GM18909 (cell line): ENCODE measurements at regions not wholly inside any gene's neighbourhood (a gene's known extent, or its start where the extent isn't known, plus 50 kb on each side); places are given as distances from the start of the nearest gene placed in this dataset.

Source experiments
- ATAC-seq: cut with Tn5 transposase; IDR thresholded peaks from one replicate; pipeline ENCODE4 v1.9.1; 2021; ENCODE audit warnings: mild to moderate bottlenecking; ENCODE audit not compliant: unreplicated experiment, poor library complexity

- ATAC-seq, result no peak
Measured at GRCh38 chr15:31151301-31152233, 50.0 kb upstream of the TRPM1 start.

DNA sequence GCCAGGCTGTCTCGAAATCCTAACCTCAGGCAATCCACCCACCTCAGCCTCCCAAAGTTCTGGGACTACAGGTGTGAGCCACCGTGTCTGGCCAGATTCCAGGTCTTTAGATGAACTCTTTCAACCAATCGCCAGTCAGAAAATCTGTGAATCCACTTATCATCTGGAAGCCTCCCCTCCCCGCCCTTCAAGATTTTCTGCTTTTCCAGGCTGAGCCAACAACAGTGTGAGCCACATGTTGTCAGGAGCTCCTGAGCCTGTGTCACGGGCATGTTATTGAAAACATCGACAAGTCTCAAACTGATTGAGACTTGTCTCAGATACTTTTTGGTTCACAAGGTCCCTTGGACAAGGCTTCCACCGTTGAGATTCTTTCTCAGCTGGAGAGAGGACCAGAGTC is 52.0 kb upstream of the TRPM1 start:
- no peak for ATAC-seq

DNA sequence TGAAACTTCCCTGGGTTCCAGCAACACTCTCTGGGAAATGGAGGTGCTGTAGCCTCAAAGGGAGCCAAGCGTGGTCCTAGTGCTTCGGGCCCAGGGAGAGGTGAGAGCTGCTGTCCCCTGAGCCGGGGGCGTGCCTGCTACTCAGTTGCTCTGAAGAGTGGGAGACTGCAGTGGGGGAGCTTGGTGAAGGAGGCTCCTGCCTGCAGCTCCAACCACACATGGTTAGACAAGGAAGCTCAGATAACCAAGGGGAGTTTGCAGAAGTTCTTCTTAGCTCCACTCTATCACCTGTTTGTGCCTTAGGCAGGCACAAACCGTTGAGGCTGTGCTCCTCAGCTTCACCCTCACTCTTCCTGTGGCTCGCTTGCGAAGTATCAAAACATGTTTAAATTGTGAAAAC is 53.6 kb upstream of the TRPM1 start:
- no peak for ATAC-seq

DNA sequence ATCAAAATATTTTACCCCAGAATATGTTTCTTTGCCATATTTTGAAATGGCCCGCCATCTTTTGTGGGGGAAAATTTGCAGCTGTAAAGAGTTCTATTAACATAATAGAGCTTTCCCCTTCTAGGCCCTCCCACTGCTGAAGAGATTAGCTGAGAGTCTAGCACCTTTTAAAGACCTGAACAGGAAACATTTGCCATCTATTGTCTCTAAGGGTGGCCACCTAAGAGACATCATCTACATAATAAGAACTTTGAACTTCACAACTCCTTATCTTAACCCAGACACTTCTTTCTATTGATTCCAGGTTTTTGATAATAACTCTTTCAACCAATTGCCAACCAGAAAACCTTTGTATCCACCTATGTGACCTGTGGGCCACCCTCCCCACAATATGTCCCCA is 54.7 kb upstream of the TRPM1 start:
- no peak for ATAC-seq

DNA sequence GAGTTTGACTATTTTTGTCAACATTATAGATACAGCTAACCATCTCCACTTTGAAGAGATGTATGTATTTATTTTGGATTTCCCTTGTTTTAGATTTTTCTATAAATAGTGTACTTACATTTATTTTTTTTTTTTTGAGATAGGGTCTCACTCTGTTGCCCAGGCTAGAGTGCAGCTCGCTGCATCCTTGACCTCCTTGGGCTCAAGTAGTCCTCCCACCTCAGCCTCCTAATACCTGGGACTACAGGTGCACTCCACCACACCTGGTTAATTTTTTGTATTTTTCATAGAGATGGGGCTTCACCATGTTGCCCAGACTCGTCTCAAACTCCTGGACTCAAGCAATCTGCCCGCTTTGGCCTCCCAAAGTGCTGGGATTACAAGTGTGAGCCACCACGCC is 55.3 kb upstream of the TRPM1 start:
- ATAC-seq, result no peak

DNA sequence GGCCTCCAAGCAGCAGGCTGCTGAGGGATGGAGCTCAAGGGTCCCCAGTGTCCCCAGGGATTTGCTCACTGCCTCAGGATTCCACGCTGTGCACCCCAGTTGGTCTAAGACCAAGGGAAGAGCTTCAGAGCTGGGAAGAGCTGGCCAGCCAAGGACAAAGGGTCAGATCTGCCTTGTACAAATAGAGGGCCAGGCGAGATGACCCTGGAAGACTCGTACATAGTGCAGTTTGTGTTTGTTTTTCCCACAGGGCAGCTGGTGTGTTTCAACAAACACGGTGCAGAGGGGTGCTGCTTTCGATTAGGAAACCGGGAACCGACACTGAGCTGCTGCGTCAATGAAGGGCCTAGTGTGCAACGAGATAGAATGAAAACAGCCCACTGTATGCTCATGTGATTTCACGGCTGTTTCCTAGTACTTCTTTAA is 56.1 kb upstream of the TRPM1 start:
- no peak for ATAC-seq

DNA sequence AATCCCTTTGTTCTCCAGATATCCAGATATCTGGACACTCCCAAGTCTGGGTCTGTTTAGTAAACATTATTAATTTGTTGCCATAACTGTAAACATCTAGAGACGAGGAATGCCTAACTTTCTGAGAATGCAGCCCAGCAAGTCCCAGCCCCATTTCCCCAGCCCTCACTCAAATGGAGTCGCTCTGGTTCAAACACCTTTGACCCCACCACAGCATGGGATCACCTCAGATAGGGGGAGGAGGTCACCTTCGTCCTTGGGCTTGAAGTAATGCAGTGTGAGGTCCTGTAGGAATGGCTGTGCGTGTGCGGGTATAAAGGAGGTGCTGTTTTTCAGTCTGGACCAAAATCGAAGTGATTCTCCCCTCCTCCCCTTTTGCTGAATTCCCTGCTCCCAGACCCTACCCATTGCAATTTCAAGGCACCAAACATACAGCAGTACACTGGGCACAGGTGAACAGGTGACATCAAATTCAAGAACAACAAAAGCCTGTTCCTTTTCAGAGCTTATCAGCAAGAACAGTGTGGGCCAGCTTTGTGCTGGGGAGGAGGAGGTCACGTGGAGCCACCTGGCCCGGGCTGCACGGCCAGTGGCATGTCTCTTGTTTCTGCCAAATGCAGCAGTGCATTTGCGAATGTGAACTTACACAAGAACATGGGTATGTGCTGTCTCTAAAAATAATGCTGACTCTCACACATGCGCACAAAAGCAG is 57.5 kb upstream of the TRPM1 start:
- ATAC-seq, result no peak

DNA sequence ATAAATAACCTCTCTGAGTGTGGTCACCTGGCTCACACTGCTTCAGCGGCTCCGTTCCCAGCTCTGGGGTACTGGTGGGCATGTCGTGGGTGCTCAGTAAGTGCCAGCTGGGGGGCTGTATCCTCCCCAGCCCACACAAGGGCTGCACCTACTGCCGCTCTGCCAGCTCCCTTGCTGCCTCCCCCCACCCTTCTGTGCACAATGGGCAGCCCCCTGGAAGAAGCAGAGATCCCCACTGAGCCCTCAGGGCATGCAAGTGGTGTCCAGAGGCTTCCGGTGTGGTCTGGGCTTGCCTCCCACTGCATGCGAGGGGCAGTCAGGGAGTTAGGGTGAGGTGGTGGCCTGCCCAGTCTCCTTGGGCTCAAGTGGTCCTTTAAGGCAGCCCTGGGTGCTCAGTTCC is 58.3 kb upstream of the TRPM1 start:
- no peak for ATAC-seq

DNA sequence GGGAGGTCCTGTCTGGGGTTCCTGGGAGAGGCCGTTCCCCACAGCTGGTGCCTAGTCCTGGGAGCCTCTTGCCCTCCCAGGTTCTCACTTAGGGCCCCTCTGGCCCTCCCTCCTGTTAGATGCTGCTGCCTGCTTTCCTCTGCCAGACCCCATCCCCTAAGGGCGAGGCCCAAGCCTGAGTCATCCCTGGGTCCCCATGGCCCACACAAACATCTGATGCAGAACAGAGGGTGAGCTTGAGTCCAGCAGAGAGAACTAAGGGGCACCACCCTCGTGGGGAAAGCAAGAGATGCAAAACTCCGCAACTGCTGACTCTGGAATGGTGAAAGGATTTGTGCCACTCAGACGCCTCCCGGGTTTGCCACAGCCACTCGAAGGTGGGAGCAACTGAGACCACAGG is 58.8 kb upstream of the TRPM1 start:
- no peak for ATAC-seq

GRCh38 chr15:31160740-31161495 is 59.4 kb upstream of the TRPM1 start:
- no peak for ATAC-seq

DNA sequence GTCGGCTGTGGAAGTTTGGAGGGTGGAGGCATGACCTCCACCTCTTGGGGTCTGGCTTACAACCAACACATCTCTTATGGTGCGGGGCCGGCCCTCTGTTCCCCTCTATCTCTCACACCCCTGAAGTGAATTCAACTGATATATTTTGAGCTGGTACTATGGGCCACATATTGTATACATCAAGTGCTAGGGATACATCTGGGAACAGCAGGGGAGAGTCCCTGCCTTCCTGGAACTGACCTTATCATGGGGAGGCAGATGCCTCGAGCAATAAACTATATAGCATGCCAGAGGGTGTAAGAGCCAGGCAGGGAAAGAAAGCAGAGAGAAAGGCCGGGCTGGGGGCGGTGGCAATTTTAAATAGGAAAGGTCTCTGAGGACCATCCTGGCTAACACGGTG is 60.4 kb upstream of the TRPM1 start:
- ATAC-seq, result no peak

- no peak for ATAC-seq
Measured at GRCh38 chr15:31162721-31163510, 61.4 kb upstream of the TRPM1 start.

- ATAC-seq, result no peak
Measured at GRCh38 chr15:31163769-31164572, 62.4 kb upstream of the TRPM1 start.

GRCh38 chr15:31164573-31164912 is 63.0 kb upstream of the TRPM1 start:
- ATAC-seq, result no peak

- ATAC-seq, result no peak
Measured at GRCh38 chr15:31169558-31169957, 68.0 kb upstream of the TRPM1 start.

DNA sequence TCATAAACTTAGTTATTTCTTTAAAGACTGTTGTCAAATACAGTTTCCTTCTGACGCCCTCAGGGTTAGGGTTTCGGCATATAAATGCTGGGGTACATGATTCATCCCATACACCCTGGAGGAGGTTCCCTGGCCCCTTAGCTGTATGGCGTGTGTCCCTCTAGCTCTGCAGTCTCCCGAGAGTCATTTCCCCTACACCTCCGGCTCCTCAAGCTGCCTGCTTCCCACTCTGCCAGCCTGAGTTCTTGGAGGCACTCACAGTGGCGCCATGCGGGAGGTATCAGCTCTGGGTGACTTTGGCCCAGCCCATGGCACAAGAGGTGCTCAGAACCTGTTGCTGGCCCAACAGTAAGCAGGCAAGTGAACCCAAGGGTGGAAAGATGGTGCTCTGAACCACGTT is 70.2 kb upstream of the TRPM1 start:
- no peak for ATAC-seq

DNA sequence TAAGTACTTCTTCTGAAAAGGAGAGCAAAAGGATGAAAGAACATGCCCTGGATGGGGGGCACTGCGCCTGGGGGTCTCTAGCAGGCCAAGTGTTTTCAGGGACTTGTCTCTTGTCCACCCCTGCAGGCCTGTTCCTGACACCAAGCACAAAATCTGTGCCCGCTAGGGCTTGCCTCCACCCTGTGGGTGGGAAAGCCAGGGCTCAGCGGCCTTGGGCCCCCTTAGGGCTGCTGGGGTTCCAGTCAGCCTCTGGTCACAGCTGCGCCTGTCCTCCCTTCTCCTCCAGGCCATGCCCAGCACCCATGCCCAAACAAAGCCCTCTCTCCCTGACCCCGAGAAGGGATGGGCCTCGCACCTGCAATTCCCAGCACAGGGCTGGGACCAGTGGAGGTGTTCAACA is 71.1 kb upstream of the TRPM1 start:
- ATAC-seq, result no peak

- no peak for ATAC-seq
Measured at GRCh38 chr15:31173790-31174450, 72.4 kb upstream of the TRPM1 start.

GRCh38 chr15:31175484-31175883 is 74.0 kb upstream of the TRPM1 start:
- ATAC-seq, result no peak
